ENCODE measurements at regions not wholly inside any gene's neighbourhood (a gene's known extent, or its start where the extent isn't known, plus 50 kb on each side); places are given as distances from the start of the nearest gene placed in this dataset.
"Not testable (repeated sequence)": the region's sequence is repeated elsewhere in the genome, so short reads cannot be mapped to it uniquely, and the experiment has no call there.

GRCh38 chr13:25004489-25004888, 91.4 kb upstream of the PABPC3 start:
- TF ChIP-seq CTCF (IDR thresholded peaks at IDR 0.05 in 4 of 5, conservative IDR thresholded peaks at IDR 0.05 in 1 of 5); POLR2A (IDR thresholded peaks at IDR 0.05): not testable (repeated sequence)

All from gastrocnemius medialis (tissue), 4 donors.